Lung (tissue), 11 donors: ENCODE measurements at regions not wholly inside any gene's neighbourhood (a gene's known extent, or its start where the extent isn't known, plus 50 kb on each side); places are given as distances from the start of the nearest gene placed in this dataset.

Experiments
- ATAC-seq: fragments of 200-7000 bp; cut with Tn5 transposase; one replicate; pipeline ENCODE4 v1.9.1; 2020; ENCODE audit warnings: moderate number of reproducible peaks; ENCODE audit not compliant: insufficient read depth, low FRiP score
- DNase-seq, 3 donors: peaks; one replicate each; pipeline ENCODE4 v3.0.0-alpha.2; 2013 to 2017
- H3K27ac ChIP-seq, 2 donors: one replicate each; pipeline ENCODE4 v1.5.1; 2013; ENCODE audit warnings: mild to moderate bottlenecking in 2 of 2, moderate library complexity in 2 of 2, control low read depth in 1 of 2, inconsistent platforms in 1 of 2, low read depth in 1 of 2, low read length in 1 of 2
- H3K27me3 ChIP-seq, 3 donors: one replicate each; pipeline ENCODE4 v1.5.1; 2013; ENCODE audit warnings: low read length in 2 of 3; ENCODE audit not compliant: control insufficient read depth in 3 of 3, insufficient read depth in 3 of 3
- H3K36me3 ChIP-seq, 4 donors: one replicate each; pipeline ENCODE4 v1.5.1; 2013; ENCODE audit warnings: low read length in 4 of 4, mild to moderate bottlenecking in 1 of 4, moderate library complexity in 1 of 4; ENCODE audit not compliant: control insufficient read depth in 4 of 4, insufficient read depth in 4 of 4
- H3K4me1 ChIP-seq, 5 donors: one replicate each; pipeline ENCODE4 v1.5.1; 2013; ENCODE audit warnings: low read length in 5 of 5, mild to moderate bottlenecking in 2 of 5, moderate library complexity in 1 of 5; ENCODE audit not compliant: control insufficient read depth in 5 of 5, insufficient read depth in 5 of 5
- H3K4me3 ChIP-seq: one replicate; pipeline ENCODE4 v1.5.1; 2013; ENCODE audit warnings: mild to moderate bottlenecking, control low read depth, moderate library complexity
- H3K9ac ChIP-seq, 2 donors: one replicate each; pipeline ENCODE4 v1.5.1; 2013; ENCODE audit warnings: low read length in 2 of 2, control low read depth in 1 of 2; ENCODE audit not compliant: insufficient read depth in 1 of 2
- H3K9me3 ChIP-seq, 4 donors: one replicate each; pipeline ENCODE4 v1.5.1; 2013; ENCODE audit warnings: low read length in 3 of 4, mild to moderate bottlenecking in 1 of 4, moderate library complexity in 1 of 4; ENCODE audit not compliant: control insufficient read depth in 4 of 4, insufficient read depth in 3 of 4
- CTCF ChIP-seq: IDR thresholded peaks from 2 replicates; pipeline ENCODE4 v1.5.1; 2012; ENCODE audit warnings: mild to moderate bottlenecking; ENCODE audit errors: control extremely low read depth, extremely low read depth
- WGBS, 2 donors: extraction: QIAGEN DNeasy Blood & Tissue Kit; methylation state at CpG; one replicate each; pipeline ENCODE4 v1.1.7; 2013; 5-methylcytosine and 5-hydroxymethylcytosine counted together
- donor health status: control.
- donor health status: control.
- donor health status: Bipolar disorder and iron deficiency.
- donor health status: healthy.
- donor health status: DM: yes; HTN: yes; CAD: no.

- no peak for TF ChIP-seq CTCF
- Histone ChIP-seq H3K27me3 (no peaks in the 10 kb centered on the region), H3K27ac (no peak overlapping the region), H3K4me1 (peaks cover 0 to 13% (median 0%) of the 10 kb centered on the region in 5 donors), H3K9me3 (no peaks in the 10 kb centered on the region), H3K4me3 (no peak overlapping the region), H3K9ac (no peak overlapping the region), H3K36me3 (no peaks in the 10 kb centered on the region)
- DNase-seq = no peak
- WGBS, 2 donors = 78 to 96% methylated on average over 5 of the region's 5 CpGs
- ATAC-seq = no peak
Observed at GRCh38 chr2:128642316-128642715, 323.6 kb upstream of the HS6ST1 start.

- TF ChIP-seq CTCF = no peak
- ATAC-seq = no peak
- H3K27ac ChIP-seq = no peak overlapping the region
- WGBS, 2 donors = 75% methylated on average over 5 of the region's 5 CpGs
- peaks cover 0 to 13% (median 0%) of the 10 kb centered on the region in 5 donors for H3K4me1 ChIP-seq
- H3K36me3 ChIP-seq = no peaks in the 10 kb centered on the region
- no peak overlapping the region for H3K4me3 ChIP-seq
- H3K9me3 ChIP-seq = no peaks in the 10 kb centered on the region
- no peak for DNase-seq
- H3K27me3 ChIP-seq = no peaks in the 10 kb centered on the region
- no peak overlapping the region for H3K9ac ChIP-seq
Observed at GRCh38 chr2:128642821-128643220, 324.2 kb upstream of the HS6ST1 start.

GRCh38 chr2:128643221-128644065, 324.8 kb upstream of the HS6ST1 start:
- DNase-seq = no peak
- TF ChIP-seq CTCF = no peak
- WGBS, 2 donors = 93% methylated on average over 7 of the region's 7 CpGs

GRCh38 chr2:128644156-128644555, 325.5 kb upstream of the HS6ST1 start:
- Histone ChIP-seq H3K4me1 (peaks cover 0 to 1% (median 0%) of the 10 kb centered on the region in 5 donors), H3K27ac (no peak overlapping the region), H3K9me3 (no peaks in the 10 kb centered on the region), H3K27me3 (no peaks in the 10 kb centered on the region), H3K36me3 (no peaks in the 10 kb centered on the region), H3K4me3 (no peak overlapping the region), H3K9ac (no peak overlapping the region)
- TF ChIP-seq CTCF = no peak
- WGBS, 2 donors = 77 to 90% methylated on average over 6 of the region's 6 CpGs
- DNase-seq (no peak), ATAC-seq (no peak)

More at GRCh38 chr2:128643221-128644065, 324.8 kb upstream of the HS6ST1 start:
- Histone ChIP-seq H3K9me3 (no peaks in the 10 kb centered on the region), H3K4me3 (no peak overlapping the region), H3K27me3 (no peaks in the 10 kb centered on the region), H3K27ac (no peak overlapping the region), H3K9ac (no peak overlapping the region), H3K4me1 (peaks cover 0 to 8% (median 0%) of the 10 kb centered on the region in 5 donors), H3K36me3 (no peaks in the 10 kb centered on the region)
- no peak for ATAC-seq
